ENCODE measurements at regions not wholly inside any gene's neighbourhood (a gene's known extent, or its start where the extent isn't known, plus 50 kb on each side); places are given as distances from the start of the nearest gene placed in this dataset.
"Not testable (repeated sequence)": the region's sequence is repeated elsewhere in the genome, so short reads cannot be mapped to it uniquely, and the experiment has no call there.

DNA sequence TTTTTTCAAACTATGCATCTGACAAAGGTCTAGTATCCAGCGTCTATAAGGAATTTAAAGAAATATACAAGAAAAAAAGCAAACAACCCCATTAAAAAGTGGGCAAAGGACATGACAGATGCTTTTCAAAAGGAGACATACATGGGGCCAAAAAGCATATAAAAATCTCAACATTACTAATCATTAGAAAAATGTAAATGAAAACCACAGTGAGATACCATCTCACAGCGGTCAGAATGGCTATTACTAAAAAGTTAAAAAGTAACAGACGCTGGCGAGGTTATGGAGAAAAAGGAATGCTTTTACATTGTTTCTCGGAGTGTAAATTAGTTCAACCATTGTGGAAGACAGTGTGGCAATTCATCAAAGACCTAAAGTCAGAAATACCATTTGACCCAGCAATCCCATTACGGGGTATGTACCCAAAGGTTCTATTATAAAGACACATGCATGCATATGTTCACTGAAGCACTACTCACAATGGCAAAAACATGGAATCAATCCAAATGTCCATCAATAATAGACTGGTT lies 643.1 kb upstream of the LRRTM1 start:
- H3K27ac ChIP-seq, result no peak overlapping the region
- TF ChIP-seq, protein P1, sequence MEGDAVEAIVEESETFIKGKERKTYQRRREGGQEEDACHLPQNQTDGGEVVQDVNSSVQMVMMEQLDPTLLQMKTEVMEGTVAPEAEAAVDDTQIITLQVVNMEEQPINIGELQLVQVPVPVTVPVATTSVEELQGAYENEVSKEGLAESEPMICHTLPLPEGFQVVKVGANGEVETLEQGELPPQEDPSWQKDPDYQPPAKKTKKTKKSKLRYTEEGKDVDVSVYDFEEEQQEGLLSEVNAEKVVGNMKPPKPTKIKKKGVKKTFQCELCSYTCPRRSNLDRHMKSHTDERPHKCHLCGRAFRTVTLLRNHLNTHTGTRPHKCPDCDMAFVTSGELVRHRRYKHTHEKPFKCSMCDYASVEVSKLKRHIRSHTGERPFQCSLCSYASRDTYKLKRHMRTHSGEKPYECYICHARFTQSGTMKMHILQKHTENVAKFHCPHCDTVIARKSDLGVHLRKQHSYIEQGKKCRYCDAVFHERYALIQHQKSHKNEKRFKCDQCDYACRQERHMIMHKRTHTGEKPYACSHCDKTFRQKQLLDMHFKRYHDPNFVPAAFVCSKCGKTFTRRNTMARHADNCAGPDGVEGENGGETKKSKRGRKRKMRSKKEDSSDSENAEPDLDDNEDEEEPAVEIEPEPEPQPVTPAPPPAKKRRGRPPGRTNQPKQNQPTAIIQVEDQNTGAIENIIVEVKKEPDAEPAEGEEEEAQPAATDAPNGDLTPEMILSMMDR (IDR thresholded peaks at IDR 0.05), result no peak
- no peaks in the 10 kb centered on the region for H3K4me1 ChIP-seq
- intact Hi-C loops (cut with DNase I), result no loop called here
- 31 to 46% methylated on average over 6 of the region's 6 CpGs for WGBS, 2 donors
- ATAC-seq, result no peak
- no peak for DNase-seq
- no peaks in the 10 kb centered on the region for H3K36me3 ChIP-seq
- no peaks in the 10 kb centered on the region for H3K27me3 ChIP-seq
- FAIRE-seq, result no peak
- H3K9me3 ChIP-seq, result no peaks in the 10 kb centered on the region
- H3K4me3 ChIP-seq, result no peak overlapping the region

DNA sequence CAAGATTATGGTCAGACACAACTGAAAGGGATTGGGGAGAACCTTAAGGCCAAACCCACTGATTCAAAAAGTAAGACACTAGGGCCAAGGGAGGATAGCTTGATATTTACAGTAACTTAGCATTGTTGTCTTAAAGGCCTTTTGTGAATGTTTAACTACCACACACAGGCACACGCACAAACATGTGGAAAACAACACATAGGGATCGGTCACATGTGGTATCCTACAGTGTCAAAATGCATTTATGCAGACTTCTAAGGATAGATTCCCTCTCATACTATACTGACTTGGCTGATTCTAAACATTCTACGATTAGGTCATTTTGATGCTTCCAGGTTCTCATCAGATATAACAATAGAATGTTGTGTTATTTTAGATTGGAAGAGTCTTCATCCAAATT lies 638.9 kb upstream of the LRRTM1 start:
- no peak for DNase-seq
- Histone ChIP-seq H3K4me1 (no peaks in the 10 kb centered on the region), H3K36me3 (no peaks in the 10 kb centered on the region), H3K27ac (no peak overlapping the region), H3K4me3 (no peak overlapping the region), H3K27me3 (no peaks in the 10 kb centered on the region), H3K9me3 (no peaks in the 10 kb centered on the region)
- intact Hi-C loops (cut with DNase I), result no loop called here
- TF ChIP-seq, protein P1 (IDR thresholded peaks at IDR 0.05), result no peak
- FAIRE-seq, result no peak
- WGBS, 2 donors, result 63 to 72% methylated on average over 3 of the region's 3 CpGs
- no peak for ATAC-seq

DNA sequence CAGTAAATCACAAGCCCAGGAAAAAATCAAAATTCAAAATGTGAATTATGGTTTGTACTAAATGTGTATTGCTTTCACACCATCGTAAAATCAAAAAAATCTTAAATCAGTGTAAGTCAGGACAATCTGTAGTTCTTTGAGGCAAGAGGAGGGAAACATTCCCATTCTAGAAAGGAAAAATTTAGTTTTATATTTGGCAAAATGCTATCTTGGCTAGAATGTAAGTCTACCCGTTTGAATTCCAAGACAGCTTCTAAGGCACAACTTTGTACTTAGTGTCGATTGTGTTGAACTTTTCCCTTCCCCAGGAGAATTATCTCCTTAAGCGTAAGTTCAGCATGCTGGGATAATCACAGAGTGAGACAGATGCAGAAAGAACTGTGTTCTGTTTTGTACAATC lies 638.2 kb upstream of the LRRTM1 start:
- 57 to 71% methylated on average over 4 of the region's 4 CpGs for WGBS, 2 donors
- H3K27me3 ChIP-seq, result no peaks in the 10 kb centered on the region

DNA sequence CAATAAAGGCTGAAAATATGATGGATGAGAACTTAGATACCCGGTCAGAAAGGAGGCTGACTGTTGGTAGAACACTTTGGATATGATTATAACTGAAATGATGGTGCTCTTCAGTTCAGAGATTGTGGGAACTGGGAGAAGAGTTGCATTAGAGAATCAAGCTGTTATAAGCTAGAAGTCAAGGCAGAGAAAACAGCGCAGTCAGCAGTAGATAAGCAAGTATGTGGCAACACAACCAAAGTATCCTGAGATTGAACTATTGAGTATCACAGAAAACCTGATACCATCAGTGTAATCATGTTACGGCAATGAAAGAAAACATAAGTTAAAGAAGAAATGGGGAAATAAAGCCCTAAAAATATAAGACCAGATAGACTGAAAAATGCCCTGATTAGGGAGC lies 633.9 kb upstream of the LRRTM1 start:
- TF ChIP-seq, protein P1 (IDR thresholded peaks at IDR 0.05), result no peak
- ATAC-seq (no peak), FAIRE-seq (no peak)

More for the DNA sequence above, 638.2 kb upstream of the LRRTM1 start:
- Histone ChIP-seq H3K4me1 (no peaks in the 10 kb centered on the region), H3K27ac (no peak overlapping the region), H3K9me3 (no peaks in the 10 kb centered on the region), H3K4me3 (no peak overlapping the region), H3K36me3 (no peaks in the 10 kb centered on the region)
- intact Hi-C loops (cut with DNase I), result no loop called here
- DNase-seq (no peak), FAIRE-seq (no peak), ATAC-seq (no peak)
- TF ChIP-seq, protein P1 (IDR thresholded peaks at IDR 0.05), result no peak

DNA sequence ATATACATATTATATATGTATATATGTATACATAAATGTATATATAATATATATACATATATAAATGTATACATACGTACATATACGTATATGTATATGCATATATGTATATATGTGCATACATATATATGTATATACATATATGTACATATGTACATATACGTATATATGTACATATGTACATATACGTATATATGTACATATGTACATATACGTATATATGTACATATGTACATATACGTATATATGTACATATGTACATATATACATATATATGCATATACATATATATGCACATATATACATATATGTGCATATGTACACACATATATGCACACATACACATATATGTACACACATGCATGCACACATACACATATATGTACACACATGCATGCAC lies 627.3 kb upstream of the LRRTM1 start:
- FAIRE-seq; H3K9me3 ChIP-seq; H3K27ac ChIP-seq; intact Hi-C loops (cut with DNase I); ATAC-seq; H3K27me3 ChIP-seq; H3K36me3 ChIP-seq; H3K4me3 ChIP-seq; DNase-seq; H3K4me1 ChIP-seq: not testable (repeated sequence)
- 87 to 93% methylated on average over 2 to 4 of the region's 6 CpGs for WGBS, 2 donors

More for the DNA sequence above, 633.9 kb upstream of the LRRTM1 start:
- no peak overlapping the region for H3K4me3 ChIP-seq
- no peaks in the 10 kb centered on the region for H3K27me3 ChIP-seq
- WGBS, 2 donors, result 42 to 59% methylated on average over 3 of the region's 3 CpGs
- no peak overlapping the region for H3K27ac ChIP-seq
- no peaks in the 10 kb centered on the region for H3K36me3 ChIP-seq
- no peaks in the 10 kb centered on the region for H3K4me1 ChIP-seq
- no peak for DNase-seq
- no peaks in the 10 kb centered on the region for H3K9me3 ChIP-seq
- intact Hi-C loops (cut with DNase I), result no loop called here

Data from pancreas (tissue), 10 donors.